ENCODE measurements at regions not wholly inside any gene's neighbourhood (a gene's known extent, or its start where the extent isn't known, plus 50 kb on each side); places are given as distances from the start of the nearest gene placed in this dataset.

DNA sequence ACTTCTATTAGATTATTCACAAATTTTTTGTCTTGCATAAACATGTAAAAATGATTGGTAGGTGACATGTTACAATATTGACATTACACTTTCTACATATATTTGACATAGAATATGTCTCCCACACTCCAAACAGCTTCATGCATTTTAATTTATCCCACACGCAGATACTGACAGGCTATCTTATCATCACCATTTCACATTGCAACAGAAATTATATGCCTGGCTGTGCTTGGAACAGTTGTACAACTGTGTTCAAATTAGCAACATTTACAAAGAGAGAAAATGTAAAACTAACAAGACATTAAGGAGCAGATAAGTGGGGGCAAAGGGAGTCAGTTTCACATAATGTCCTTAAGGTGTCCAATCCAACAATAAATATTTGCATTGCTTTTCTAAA lies 1208.5 kb downstream of the NSUN3 start:
- TF ChIP-seq KAT7 (CRISPR knock-in tag; IDR thresholded peaks at IDR 0.05; ENCODE audit: borderline replicate concordance) (no peak), CBX1 (IDR thresholded peaks at IDR 0.05; ENCODE audit: low read depth) (no peak), ZC3H4 (CRISPR knock-in tag; IDR thresholded peaks at IDR 0.05; ENCODE audit: borderline replicate concordance) (no peak), BMI1 (IDR thresholded peaks at IDR 0.05; ENCODE audit: low read length) (no peak), POLR2A (conservative IDR thresholded peaks at IDR 0.05) (no peak)
- TF ChIP-seq, protein P1, sequence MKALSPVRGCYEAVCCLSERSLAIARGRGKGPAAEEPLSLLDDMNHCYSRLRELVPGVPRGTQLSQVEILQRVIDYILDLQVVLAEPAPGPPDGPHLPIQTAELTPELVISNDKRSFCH (CRISPR knock-in tag; IDR thresholded peaks at IDR 0.05), result no peak
- TF ChIP-seq, protein P1 (tag; IDR thresholded peaks at IDR 0.05), result no peak
- TF ChIP-seq, protein P2, sequence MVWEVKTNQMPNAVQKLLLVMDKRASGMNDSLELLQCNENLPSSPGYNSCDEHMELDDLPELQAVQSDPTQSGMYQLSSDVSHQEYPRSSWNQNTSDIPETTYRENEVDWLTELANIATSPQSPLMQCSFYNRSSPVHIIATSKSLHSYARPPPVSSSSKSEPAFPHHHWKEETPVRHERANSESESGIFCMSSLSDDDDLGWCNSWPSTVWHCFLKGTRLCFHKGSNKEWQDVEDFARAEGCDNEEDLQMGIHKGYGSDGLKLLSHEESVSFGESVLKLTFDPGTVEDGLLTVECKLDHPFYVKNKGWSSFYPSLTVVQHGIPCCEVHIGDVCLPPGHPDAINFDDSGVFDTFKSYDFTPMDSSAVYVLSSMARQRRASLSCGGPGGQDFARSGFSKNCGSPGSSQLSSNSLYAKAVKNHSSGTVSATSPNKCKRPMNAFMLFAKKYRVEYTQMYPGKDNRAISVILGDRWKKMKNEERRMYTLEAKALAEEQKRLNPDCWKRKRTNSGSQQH (CRISPR knock-in tag; IDR thresholded peaks at IDR 0.05), result no peak
- TF ChIP-seq, protein P3, sequence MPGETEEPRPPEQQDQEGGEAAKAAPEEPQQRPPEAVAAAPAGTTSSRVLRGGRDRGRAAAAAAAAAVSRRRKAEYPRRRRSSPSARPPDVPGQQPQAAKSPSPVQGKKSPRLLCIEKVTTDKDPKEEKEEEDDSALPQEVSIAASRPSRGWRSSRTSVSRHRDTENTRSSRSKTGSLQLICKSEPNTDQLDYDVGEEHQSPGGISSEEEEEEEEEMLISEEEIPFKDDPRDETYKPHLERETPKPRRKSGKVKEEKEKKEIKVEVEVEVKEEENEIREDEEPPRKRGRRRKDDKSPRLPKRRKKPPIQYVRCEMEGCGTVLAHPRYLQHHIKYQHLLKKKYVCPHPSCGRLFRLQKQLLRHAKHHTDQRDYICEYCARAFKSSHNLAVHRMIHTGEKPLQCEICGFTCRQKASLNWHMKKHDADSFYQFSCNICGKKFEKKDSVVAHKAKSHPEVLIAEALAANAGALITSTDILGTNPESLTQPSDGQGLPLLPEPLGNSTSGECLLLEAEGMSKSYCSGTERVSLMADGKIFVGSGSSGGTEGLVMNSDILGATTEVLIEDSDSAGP (CRISPR knock-in tag; IDR thresholded peaks at IDR 0.05), result no peak

All from K562 (cell line).